ENCODE measurements at regions not wholly inside any gene's neighbourhood (a gene's known extent, or its start where the extent isn't known, plus 50 kb on each side); places are given as distances from the start of the nearest gene placed in this dataset.

- TF ChIP-seq POLR2A (IDR thresholded peaks at IDR 0.05; ENCODE audit: low read length) (no peak), GATA1 (IDR thresholded peaks at IDR 0.05; ENCODE audit: low read depth, low read length) (no peak)
Measured at GRCh38 chr6:26165261-26165790, 78.1 kb downstream of the HFE start.
